DMS79 treated with DMSO at 0.1 percent for 48 hours (cell line): ENCODE measurements at regions not wholly inside any gene's neighbourhood (a gene's known extent, or its start where the extent isn't known, plus 50 kb on each side); places are given as distances from the start of the nearest gene placed in this dataset.
"Not testable (repeated sequence)": the region's sequence is repeated elsewhere in the genome, so short reads cannot be mapped to it uniquely, and the experiment has no call there.

Experiments
- DNase-seq: peaks from one replicate; lab custom pipeline; 2025; lab: John Stamatoyannopoulos, UW

DNA sequence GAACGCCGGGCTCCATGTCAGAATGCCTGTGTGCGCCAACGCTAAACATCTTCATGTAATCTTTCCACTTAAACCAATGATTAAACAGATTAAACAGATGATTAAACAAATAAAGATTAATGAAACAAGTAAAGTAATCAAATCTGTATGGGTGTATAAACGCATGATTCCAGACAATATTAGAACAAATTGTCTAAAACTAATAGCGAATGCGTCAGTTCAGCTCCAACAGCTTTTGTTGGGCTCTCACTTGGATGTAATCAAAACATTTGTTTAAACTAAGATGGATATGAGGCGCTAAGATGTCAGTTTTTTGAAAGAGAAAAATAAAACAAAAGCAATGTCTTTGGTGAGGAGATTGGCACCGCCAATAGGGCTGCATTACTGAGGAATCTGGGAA is 299.1 kb upstream of the TLE3 start:
- DNase-seq, result no peak

DNA sequence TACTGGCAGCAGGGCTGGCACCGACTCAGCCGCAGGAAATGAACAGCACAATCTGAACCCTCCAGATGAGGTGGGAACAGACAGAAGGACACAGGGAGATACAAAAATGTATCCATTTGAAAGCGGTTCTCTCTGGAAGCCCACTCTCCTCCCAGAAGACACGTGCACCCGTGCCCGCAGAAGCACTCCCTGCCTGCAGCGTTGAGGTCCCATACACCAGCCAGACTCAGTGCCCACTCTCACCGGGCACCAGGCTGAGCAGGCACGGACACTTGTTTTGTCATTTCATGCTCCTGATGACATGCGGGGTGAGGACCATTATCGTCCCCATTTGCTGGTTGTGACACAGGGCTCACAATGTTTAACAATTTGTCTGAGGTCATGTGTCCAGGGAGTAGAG is 297.4 kb upstream of the TLE3 start:
- DNase-seq, result no peak

DNA sequence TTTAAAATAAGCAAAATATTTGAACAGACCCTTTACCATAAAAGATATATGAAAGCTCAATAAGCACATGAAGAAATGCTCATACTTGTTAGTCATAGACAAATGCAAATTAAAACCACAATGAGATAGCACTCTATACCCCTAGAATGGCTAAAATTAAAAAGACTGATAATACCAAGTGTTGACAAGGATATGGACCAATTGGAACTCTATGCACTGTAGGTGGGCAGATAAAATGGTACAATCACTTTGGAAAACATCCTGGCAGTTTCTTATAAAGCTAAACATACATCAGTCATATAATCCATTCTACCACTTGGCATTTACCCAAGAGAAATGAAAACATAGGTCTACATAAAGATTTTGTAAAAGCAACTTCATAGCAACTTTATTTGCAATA is 293.0 kb upstream of the TLE3 start:
- DNase-seq, result no peak

DNA sequence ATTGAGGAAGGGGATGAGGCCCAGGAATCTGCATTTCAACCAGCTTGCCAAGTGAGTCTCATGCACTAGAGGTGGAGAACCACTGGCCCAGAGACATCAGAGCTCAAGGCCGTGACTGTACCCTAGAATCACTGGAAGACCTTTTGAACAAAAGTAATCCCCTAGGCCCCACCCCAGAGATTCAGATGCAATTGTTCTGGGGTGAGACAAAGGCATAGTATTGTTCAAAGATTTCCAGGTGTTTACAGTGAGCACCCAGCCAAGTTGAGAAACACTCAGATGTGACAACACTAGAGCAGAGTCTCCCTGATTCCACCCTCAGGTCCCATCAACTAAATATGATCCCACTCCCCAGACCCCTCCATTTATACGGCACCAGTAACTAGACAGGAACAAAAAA is 290.3 kb upstream of the TLE3 start:
- DNase-seq, result no peak

DNA sequence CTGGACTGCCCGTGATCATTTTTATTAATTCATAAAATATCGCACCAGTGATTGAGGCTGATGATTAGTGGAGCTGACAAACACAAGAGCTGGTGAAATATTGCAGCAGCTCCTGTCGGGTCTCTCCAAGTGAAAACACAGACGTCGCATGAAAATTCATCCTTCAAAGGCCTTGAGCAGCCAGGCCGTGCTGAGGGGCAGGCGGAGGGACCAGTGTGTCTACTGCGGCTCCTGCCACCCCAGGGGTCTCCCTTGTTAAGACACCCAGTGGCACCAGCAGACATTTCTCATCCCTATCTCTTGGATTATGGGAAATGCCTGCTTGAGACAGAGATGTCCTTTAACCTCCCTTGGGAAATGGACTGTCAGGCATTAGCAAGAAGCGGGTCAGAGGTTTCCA is 289.4 kb upstream of the TLE3 start:
- no peak for DNase-seq

DNA sequence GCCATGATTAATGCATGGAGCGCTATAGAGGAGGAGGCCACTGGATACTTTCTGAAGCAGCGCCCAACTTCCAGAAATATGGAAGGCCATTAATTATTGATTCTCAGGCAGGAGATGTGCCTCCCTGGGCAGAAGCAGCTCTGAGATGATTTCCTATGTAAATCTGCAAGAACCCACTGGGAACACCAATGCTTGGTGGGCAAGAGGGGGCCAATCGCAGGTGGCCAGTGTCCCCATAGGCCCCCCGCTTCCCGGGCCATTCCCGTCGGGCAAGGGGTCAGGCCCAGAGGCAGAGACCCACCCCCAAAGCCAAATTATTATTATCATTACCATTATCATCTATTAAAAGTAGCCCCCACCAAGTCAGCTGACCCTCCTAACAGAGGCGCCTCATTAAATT is 288.0 kb upstream of the TLE3 start:
- DNase-seq, result no peak

DNA sequence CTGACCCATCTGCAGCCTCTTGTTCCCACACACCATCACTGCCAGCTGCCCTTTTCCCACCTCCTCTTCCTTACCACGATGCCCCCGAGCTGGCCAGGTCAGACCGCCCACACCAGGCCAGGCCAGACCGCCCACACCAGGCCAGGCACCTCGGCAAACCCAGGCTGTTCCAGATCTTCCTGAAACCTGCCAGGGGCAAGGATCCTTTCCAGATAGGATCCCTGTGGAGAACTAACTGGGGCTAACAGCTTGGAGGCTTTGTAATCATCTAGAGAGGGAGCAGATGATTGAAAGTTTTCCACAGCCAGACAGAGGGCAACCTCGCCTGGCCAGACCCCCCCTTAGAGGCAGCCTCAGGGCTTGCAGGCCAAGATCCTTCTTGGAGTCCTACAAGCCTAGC is 287.3 kb upstream of the TLE3 start:
- DNase-seq, result no peak

DNA sequence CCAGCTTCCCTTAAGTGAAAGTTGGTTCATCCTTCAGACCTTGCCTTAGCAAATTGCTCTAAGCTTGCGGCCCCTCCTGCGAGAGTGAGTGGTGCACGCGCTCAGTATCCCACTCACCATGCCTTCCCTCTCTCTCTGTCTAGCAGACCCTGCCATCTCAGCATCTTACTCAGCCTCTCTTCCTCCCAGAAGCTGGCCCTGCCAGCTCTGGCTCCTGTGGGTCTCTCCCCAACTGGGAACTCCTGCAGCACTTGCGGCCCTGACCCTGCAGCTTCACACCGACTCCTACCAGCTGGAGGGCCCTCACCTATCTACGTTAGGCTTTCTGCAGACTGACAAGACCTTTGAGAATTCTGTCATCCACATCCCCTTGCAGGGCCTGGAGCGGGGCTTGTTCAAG is 286.1 kb upstream of the TLE3 start:
- DNase-seq, result no peak

DNA sequence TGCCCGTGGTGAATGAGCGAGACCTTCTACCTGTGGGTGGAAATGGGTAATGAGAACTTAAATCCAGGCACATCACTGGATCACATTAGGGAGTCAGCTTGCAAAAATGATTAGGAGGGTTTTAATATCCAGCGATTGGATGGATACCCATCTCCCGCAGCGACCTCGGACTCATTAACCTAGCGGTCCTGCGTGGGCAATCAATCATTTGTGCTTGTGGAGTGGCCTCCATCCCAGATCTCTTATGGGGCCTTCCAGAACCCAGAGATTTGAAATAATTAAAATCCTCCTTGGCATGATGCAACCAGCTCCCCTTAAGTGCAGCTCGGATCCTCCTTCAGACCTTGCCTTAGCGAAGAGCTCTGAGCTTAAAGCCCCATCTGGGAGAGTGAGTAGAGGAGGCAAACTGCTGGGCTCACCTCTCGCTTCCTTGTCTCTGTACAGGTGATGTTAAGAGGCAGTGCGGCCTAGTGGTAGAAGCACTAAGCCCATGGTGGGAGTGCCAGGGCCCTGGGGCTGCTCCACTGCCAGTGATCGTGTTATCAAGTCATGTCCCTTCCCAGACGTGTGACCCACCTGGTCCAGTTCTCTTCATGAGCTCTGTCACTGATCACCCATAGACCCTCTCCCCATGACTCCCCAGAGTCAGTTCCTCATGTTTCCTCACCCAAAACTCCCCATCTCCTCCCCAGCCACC is 285.2 kb upstream of the TLE3 start:
- DNase-seq, result no peak

DNA sequence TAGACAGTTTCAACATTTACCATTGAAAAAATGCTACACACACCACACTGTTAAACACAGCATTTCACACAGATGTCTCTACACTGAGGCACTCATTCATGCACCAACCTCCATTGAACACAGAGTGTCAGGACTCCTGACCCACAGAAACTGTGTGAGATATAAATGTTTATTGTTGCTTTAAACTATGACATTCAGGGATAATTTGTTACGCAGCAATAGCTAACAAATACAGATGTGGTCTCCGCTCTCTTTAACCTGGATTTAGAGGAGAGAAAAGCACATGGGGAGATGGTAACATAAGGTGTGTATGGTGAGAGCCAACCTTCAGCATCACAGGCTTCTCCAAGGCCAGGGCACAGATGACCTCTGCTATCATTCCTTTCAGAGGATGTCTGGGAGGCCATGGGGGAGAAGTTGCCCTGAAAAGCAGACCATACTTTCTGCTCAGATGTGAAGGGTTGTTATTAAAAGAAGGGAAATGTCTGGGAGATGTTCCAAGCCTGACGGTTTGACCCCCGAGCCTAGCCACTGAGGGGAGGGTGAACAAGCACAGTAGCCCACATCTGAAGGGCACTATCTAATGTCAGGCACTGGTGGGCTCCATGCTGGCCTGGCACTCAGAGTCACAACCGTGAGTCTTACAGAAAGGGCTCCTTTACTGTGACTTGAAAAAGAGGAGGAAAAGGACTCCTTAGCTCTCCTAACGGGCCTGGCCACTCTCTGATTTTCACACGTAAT is 284.5 kb upstream of the TLE3 start:
- DNase-seq, result no peak

DNA sequence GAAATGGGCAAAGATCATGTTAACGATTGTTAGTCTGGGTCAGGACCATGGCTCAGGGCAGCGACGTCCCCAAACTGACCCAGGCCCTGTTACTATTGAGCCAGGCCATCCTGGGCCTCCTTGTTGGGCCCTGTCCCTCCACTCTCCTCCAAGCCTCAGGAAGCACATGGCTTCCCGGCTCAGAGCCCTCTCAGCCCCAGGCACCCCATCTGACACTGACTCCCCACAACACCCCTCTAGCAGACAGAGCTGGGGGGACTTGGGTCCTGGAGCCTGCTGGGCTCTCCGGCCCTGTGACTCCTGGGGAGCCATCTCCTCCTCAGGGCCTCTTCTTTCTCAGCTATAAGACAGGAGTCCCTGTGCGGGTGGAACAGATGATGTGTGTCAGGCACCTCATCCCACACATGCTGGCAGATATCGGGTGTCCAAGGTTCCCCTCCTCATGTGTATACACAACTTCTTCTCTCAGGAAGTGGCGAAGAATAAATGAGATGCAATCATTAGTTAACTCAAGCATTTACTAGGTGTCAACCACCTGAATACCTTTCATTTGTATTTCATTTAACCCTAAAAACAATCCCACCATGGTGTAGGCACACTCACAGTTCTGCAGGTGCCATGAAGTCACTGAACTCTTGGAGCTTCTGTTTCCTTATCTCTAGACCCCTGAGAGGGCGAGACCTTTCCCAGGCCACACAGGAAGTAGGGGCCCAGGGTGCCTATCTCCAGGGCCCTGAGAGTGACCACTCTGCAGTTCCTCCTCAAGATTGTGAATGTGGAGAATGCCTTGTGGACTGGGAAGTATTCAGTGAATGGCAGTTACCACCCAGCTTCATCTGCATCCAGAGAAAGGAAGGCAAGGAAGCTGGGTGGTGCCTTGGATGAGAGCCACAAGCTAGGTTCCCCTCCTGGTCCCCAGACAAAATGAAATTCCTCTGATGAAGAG is 282.5 kb upstream of the TLE3 start:
- no peak for DNase-seq

DNA sequence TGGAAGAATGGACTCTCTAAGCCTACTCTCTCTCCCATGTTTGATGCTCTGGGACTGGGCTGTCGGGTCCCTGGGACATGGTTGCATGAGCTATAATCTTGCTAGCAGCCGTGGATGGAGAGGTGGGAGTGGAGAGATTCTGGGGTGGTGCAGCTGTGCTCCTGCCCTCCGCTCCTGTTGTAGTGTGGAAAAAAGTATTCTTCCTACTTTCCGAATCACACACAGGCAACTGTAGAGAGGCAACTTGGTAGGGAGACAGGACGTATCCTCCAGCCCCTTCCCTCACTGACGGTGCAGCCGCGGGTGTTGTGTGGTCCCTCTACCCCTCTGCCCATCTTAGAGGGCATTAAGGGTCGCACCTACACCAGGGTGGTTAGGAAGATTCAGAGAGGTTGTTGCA is 281.4 kb upstream of the TLE3 start:
- no peak for DNase-seq

DNA sequence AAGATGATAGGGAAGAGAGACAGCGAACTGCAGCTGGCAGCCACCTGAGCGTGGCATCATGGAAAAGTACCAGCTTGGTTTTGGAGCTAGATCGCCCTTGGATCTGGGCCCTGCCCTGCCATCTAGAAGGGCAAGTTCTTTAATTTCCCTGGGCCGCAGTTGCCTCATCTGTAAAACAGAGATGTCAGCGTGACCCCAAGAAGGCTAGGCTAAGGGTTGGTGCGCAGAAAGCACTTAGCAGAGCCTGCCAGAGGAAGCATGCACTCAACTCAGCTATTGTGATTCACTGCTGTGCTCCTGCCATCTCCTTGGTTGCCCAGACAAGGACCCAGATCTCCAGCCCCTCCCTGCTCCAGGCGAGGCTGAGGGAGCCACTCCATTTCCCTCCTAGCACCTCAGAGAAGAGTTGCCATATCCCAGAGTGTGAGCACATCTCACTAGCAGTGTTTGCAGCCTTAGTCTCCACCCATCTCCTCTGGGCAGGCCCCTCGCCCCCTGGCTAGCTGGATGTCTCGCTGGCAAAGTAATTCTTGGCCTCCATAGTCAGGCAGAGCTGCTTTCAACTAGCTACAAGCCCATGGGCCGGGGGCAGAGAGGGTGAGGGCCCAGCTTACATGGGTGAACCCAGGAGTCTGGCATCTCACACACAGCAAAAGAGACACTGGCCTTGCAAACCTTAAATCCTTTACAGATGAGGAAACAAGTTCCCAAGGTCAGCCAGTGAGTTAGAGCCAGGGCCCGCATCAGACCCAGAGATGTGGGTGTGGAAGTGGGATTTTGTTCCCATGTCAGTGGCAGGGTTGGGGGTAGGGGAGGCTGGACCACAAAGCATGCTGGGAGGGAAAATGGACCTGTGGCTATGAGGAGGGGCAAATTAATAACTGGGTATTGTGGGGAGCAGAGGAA is 280.7 kb upstream of the TLE3 start:
- peak; percentile 7 for DNase-seq

DNA sequence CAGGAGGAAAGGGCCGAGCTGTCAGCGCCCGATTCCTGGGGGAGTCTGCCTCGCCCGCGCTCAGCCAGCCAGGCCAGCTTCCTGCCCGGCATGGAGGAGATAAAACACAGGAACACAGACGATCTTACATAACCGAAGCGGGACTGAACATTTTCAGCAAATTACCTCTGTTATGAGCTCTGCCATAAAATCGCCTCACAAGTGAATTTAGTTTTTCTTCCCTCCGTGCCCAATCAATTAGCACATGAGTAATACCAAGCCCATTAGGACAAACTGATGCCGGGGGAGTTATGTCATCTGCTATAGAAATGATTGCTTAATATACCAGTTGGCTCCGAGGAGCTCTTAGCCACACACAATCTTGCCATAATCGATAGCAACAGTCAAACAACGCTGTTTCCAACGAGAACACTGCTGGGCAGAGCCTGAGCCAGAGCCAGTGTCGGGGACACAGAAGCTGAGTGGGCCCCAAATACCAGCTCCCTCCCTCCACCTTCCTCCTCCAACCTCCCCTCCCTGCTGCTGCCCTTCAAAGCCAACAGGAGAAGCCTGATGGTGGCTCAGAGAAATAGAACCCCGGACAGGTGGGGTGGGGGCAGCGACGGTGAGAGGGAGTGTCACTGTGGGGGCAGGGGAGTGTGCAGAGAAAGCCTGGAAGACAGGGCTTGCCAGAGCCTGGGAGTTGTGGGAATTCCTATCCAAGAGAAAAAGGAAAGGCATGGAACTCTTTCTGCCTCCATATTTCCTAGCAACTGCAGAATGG is 279.4 kb upstream of the TLE3 start:
- DNase-seq, result peak; percentile 28

DNA sequence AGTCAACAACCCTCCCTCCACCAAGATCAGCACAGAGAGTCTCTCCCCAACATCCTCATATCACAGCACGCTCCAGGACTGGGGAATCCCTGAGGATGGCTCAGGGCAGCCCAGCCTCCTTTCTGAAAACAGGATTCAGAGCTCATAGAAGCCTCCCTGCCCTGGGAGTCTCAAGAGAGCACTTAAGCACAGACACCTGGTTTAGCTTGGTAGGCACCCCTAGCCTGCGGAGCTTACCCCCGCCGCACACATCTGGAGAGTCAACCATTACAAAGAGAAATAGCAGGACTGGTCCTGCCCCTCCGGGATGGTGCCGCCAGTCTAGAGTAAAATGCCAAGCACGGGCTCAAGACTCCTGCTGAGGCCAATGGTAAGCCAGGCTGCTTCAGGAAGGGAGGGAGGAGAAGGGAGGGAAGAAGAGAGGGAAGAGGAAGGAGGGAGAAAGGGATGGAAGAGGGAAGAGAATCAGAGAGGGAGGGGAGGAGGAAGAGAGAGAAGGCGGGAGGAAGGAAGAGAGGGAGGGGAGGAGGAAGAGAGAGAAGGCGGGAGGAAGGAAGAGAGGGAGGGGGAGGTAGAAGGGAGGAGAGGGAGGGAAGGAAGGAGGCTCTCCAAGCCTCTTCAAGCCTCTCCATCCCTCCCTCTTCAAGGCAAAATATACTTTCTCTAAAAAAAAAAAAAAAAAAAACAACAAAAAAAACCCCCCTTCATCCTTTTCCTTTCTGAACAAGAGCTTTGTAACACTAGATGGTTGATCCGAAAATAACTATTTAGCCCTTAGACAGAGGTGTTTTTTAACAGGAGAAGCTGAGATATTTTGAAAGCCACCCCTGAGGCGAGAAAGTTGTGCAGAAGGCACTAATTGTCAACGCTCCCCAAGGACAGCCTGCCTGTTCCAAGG is 278.6 kb upstream of the TLE3 start:
- peak; percentile 38 for DNase-seq

DNA sequence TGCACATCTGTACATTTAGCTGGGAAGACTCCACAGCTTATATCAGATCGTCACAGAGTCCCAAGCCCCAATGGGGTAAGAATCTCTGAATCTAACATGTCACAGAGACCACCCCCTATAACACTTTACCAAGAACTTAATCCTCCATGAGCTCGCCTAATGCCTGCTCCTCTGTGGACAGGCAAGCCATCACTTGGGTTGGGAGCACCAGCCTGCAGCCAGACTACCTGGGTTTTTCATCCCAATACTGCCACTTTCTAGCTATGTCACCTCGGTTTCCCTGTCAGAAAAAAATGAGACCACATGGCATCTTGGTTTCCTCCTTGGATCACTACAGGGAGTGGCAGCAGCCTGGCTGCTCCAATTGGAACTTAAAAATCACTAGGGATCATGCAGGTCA is 277.9 kb upstream of the TLE3 start:
- no peak for DNase-seq

DNA sequence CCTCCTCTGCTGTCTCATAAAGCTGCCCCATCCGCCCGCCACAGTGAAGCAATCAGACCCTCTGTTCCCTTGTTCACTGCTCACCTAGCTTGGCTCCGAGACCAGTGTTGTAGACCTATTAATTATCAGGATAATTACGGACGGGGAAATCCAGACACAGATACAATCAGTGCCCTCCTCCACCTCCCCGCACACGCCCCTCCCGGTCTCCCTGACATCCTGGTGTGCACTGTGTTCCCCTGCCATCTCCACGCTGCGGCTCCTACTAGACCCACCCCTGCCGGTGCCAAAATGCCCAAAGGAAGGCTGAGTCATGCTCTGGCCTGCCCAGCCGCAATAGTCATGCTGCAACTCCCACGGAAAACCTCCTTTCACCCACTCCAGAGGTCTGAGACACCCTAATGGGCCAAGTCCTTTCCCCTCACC is 277.3 kb upstream of the TLE3 start:
- peak; percentile 11 for DNase-seq

DNA sequence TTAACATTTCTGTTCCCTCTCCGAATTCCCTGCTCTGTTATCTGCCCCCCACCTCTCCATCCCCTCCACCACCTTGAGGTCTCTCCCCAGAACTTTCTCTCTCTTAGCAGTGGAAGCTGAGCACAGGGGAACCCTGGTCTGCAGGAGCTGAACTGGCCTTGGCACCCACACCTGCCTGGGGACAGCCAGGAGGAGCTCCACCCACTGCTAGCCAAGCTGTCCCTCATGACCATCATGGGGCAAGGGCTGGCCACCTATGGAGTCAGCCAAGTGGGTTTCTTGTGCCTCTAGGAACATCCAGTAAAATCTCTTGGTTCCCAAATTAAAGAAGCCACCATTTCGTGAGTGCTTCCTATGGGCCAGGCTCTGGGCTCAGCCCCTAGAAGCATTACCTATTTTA is 276.4 kb upstream of the TLE3 start:
- no peak for DNase-seq

DNA sequence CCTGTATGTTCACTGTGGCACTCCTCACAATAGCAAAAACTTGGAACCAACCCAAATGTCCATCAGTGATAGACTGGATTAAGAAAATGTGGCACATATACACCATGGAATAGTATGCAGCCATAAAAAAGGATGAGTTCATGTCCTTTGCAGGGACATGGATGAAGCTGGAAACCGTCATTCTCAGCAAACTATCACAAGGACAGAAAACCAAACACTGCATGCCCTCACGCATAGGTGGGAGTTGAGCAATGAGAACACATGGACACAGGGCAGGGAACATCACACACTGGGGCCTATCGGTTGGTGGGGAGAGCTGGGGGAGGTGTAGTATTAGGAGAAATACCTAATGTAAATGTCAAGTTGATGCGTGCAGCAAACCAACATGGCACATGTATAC is 275.7 kb upstream of the TLE3 start:
- not testable (repeated sequence) for DNase-seq
